HG02678 (cell line): ENCODE measurements at regions not wholly inside any gene's neighbourhood (a gene's known extent, or its start where the extent isn't known, plus 50 kb on each side); places are given as distances from the start of the nearest gene placed in this dataset.
"Not testable (repeated sequence)": the region's sequence is repeated elsewhere in the genome, so short reads cannot be mapped to it uniquely, and the experiment has no call there.

Source experiments
- ATAC-seq: cut with Tn5 transposase; IDR thresholded peaks from one replicate; pipeline ENCODE4 v1.9.1; 2021; ENCODE audit warnings: mild to moderate bottlenecking, moderate library complexity; ENCODE audit not compliant: unreplicated experiment

GRCh38 chr3:144670571-144670970, 698.9 kb downstream of the DIPK2A start:
- no peak for ATAC-seq

DNA sequence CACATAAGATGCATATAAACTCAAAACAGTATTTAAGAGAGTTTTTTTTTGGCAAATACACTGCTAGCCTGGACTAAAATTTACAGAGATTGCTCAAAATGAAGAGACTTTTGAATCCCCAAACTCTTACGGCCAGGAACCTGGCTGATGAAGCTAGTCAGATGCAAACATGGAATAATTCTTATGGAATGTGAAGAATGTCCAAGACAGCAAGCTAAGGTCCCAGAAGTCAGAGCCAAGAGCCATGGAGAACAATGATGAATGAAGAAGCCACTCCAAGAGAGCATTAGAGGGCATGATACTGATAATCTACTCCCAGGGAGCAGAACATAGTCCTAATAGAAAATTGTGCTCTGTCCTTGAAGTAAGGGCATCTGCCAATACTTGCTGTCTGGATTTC, 705.5 kb downstream of the DIPK2A start:
- no peak for ATAC-seq

- no peak for ATAC-seq
Measured at GRCh38 chr3:144683065-144683464, 711.4 kb downstream of the DIPK2A start.

DNA sequence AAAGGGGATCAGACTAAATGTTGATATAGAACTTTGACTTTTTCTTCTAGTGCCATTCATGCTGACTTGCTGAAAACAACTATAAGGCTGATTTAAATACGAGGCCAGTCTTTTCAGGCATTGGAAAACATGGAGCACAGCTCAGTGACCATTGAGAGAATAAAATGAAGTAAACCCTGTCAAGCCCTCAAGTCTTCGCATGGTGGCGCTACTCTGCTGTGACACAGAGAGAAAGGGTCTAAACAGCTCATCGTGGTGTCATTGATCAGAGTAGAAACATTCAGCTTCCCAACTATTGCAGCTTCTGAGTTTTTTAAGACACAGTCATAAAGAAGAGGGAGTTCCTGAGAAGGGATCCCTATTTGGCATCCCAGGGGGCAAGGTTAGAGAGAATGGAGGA, 716.2 kb downstream of the DIPK2A start:
- ATAC-seq: no peak

DNA sequence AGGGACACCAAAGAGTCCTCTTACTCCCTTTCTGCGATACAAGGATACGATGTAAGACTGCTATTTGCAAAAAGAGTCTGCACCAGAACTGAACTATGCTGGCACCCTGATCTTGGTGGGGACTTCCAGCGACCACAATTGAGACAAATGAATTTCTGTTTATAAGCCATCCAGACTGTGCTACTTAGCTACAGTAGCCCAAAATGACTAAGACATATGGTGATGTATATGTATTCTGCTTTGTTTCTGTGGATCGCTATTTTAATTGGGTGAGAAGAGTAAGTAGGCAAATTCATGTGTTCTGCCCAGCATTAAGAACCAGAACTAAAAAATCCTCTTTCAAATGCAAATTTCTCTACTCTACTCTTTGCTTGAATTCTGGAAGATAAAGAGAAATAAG, 720.9 kb downstream of the DIPK2A start:
- ATAC-seq: no peak

DNA sequence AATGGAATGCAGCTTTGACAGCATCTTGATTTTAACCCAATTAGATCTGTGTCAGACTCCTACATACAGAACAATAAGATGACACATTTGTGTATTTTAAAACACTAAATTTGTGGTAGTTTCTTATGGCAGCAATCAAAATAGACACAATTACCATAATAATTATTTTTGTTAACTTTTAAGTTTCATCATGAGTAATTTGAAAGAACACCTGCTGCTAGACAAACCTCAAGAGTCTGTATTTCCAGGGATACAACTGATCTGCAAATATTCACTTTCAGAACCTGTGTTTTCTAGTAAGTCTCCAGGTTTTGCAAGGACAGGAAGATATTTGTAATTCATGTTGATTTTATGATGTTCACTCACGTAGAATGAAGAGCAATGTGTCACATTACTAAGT, 736.8 kb downstream of the DIPK2A start:
- no peak for ATAC-seq

GRCh38 chr3:144737281-144737680, 765.7 kb downstream of the DIPK2A start:
- ATAC-seq: no peak

GRCh38 chr3:144743225-144743668, 771.6 kb downstream of the DIPK2A start:
- ATAC-seq: no peak

DNA sequence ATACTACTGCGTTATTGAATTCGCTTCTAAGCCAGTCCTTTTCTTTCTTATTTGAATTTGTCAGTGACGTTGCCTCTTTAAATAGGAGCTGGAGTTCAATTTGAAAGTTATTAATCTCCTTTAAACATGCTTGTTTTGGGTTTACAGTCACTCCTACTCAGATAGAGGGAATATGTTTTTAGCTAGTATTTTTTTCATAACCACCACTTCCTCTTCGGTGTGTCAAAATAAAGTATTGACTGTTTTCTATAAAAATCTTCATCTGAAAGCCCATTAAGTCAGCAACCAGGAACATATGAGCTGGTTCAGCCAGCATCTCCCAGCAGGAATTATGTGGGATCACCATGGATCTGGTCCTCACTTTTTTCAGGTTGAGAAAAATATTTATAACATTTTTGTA, 772.9 kb downstream of the DIPK2A start:
- no peak for ATAC-seq

- ATAC-seq: no peak
Measured at GRCh38 chr3:144746631-144747030, 775.0 kb downstream of the DIPK2A start.

- ATAC-seq: not testable (repeated sequence)
Measured at GRCh38 chr3:144749536-144750253, 778.1 kb downstream of the DIPK2A start.

GRCh38 chr3:144754076-144754783, 782.6 kb downstream of the DIPK2A start:
- ATAC-seq: no peak

- no peak for ATAC-seq
Measured at GRCh38 chr3:144756704-144757440, 785.2 kb downstream of the DIPK2A start.

- ATAC-seq: no peak
Measured at GRCh38 chr3:144760831-144761230, 789.2 kb downstream of the DIPK2A start.

GRCh38 chr3:144762091-144762490, 790.5 kb downstream of the DIPK2A start:
- ATAC-seq: no peak

GRCh38 chr3:144763878-144764454, 792.3 kb downstream of the DIPK2A start:
- peak; percentile 70 for ATAC-seq

DNA sequence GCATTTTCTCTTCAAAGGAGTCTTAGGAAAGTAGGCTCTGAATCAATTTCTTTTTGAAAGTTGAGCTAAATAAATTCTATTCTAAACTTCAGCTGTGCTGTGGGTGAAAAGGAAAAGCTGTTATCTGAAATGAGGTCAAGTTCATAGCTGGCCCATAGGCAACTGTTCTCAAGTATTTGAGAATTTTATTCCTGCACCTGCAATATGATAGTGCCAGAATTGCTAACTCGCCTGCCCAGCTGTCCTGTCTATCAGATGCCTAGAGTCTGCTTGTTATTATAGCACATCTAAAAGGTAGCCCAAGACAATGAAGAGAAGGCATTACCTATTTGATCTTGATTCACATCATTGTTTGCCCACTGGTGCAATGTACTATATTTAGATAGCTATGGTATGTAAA, 798.7 kb downstream of the DIPK2A start:
- no peak for ATAC-seq

DNA sequence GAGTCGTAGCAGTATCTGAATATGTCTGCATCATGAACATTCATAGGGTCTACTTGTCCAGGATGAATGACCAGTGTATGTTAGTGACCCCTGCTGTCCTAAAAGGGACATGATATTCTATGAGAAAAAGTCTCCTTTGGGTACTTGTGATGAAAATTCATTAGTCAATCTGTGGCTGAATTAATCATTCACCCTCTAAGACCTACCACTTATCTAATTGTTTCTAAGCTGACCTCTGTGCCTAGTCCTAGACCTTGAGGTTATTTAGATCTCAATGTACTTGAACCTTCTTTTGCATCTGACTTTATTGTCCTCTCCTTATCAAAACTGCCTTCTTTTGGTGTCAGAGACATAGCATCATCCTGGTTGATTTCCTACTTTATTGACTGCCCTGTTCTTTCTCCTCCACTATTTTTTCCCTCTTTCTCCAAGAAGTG, 799.3 kb downstream of the DIPK2A start:
- no peak for ATAC-seq

- no peak for ATAC-seq
Measured at GRCh38 chr3:144771381-144771870, 799.8 kb downstream of the DIPK2A start.

DNA sequence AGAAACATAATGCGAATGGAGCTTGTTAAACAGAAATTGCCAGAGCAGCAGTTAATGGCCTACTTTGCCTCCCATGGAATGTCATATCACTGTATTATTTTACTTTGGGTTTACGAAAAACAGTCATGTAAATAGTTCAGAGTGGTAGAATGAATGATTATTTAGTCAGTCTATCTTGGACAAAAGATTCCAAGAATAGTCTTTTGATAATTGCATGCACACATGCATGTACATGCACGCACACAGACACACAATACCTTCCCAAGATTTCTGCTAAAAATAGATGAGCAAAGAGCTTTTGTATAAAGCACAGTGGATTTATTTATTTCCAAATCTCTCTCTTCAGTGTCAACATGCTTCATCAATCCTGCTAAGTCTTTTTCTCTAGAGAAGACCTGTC, 800.7 kb downstream of the DIPK2A start:
- no peak for ATAC-seq

DNA sequence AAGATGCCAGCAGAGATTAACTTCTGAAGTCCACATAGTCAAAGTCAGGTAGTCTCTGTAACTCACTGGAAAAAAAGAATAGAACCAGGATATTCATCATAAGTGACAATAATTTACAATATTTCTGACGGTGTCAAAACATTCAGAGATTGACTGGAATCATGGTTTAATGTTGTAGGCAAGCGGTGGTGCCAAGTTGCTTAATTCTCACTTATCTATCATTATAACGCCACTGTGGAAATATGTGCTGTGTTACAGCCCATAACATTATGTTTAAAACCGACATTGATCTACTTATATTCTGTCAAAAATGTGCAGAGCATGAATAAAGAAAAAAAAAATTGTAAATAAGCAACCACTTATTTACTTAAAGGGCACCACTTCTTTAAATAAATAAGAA, 801.7 kb downstream of the DIPK2A start:
- no peak for ATAC-seq
